ENCODE measurements at regions not wholly inside any gene's neighbourhood (a gene's known extent, or its start where the extent isn't known, plus 50 kb on each side); places are given as distances from the start of the nearest gene placed in this dataset.

DNA sequence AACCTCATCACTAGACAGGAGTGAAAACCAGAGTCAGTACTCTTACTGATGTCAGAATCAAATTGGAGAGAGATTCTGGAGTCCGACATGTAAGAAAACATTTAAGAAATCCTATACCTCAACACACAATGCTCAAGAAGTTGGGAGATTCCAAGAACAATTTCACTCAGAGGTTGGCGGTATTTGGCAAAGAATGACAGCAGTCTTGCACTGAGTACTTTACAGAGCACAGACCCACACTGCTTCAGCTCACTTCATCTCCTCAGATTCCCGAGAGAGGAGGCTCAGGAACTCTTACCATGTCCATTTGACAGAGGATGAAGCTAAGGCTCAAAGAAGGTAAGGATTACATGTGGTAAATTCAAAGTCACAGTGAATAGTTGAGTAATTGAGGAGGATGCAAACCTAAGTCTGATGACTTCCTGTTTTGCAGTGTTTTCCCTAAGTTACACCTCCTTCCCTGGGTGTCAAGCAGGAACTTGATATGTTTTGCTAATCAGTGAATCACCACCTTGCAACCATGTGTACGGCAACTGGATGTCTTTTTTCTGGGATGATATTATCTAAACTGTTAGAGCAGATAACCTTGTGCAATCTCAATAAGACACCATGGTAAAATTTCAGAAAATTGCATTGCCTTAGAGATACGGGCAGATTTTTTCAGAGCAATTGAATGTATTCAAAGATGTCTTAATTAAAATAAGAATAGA is 61.3 kb upstream of the MME start:
- TF ChIP-seq, protein P1, sequence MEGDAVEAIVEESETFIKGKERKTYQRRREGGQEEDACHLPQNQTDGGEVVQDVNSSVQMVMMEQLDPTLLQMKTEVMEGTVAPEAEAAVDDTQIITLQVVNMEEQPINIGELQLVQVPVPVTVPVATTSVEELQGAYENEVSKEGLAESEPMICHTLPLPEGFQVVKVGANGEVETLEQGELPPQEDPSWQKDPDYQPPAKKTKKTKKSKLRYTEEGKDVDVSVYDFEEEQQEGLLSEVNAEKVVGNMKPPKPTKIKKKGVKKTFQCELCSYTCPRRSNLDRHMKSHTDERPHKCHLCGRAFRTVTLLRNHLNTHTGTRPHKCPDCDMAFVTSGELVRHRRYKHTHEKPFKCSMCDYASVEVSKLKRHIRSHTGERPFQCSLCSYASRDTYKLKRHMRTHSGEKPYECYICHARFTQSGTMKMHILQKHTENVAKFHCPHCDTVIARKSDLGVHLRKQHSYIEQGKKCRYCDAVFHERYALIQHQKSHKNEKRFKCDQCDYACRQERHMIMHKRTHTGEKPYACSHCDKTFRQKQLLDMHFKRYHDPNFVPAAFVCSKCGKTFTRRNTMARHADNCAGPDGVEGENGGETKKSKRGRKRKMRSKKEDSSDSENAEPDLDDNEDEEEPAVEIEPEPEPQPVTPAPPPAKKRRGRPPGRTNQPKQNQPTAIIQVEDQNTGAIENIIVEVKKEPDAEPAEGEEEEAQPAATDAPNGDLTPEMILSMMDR (IDR thresholded peaks at IDR 0.05) = no peak
- Mint-ChIP-seq H3K4me3 (no peak overlapping the region), H3K27me3 (no peaks in the 10 kb centered on the region), H3K4me1 (no peaks in the 10 kb centered on the region), H3K27ac (no peak overlapping the region), H3K9me3 (no peaks in the 10 kb centered on the region), H3K36me3 (ENCODE audit: low read depth) (no peaks in the 10 kb centered on the region)
- POLR2A ChIA-PET = no interaction called here
- intact Hi-C loops (cut with micrococcal nuclease) = no loop called here
- no peak for DNase-seq
- CTCF ChIA-PET = no interaction called here
- ATAC-seq (ENCODE audit: low read depth) = no peak

DNA sequence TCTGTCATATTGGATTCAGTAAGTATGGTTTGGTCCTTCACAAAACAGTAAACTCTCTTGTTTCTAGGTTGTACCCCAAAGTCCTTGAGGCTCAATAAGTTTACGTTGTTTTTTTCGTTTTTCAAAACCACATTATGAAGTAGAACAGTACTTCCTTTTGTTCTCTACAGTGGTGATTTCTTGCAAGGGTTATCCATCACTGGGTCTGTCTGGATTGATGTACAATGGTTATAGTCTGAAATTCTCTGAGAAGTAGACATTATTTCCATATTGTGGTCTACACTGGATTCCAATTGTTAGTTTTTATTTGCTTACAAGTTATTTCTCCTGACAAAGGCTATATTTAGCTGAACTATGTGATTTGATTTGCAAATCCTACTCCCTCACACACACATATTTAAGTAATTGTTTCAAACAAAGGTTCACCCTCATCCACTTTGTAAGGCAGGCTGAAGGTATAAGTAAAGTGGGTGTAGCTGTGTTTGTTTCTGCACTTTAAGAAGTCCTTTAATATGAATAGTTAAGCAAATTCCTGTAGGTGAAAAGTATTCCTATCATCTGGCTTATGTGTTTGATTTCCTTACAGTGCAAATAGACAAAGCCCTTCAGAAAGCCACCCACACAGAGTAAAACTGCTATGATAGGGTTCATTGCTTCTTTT is 64.2 kb upstream of the MME start:
- Mint-ChIP-seq H3K4me1 (no peaks in the 10 kb centered on the region), H3K27ac (no peak overlapping the region), H3K9me3 (no peaks in the 10 kb centered on the region), H3K36me3 (ENCODE audit: low read depth) (no peaks in the 10 kb centered on the region), H3K27me3 (no peaks in the 10 kb centered on the region), H3K4me3 (no peak overlapping the region)
- ATAC-seq (ENCODE audit: low read depth) (no peak), DNase-seq (no peak)
- CTCF ChIA-PET = no interaction called here
- intact Hi-C loops (cut with micrococcal nuclease) = no loop called here
- TF ChIP-seq, protein P1 (IDR thresholded peaks at IDR 0.05) = no peak
- POLR2A ChIA-PET = no interaction called here

DNA sequence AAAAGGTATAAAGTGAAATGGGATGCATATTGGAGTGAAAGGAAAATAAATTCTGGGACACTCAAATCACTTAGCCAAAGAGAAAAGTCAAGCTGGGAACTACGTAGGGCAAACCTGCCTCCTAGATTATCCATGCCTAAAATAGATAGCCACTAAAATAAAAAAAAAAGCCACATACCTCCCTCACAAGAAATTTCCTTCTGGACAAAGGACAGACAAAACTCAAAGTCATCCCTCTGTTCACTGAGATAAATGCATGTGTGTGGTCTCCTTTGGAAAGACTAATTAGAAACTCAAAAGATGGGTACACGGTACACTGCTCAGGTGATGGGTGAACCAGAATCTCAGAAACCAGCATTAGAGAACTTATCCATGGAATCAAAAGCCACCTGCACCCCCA is 65.2 kb upstream of the MME start:
- POLR2A ChIA-PET = no interaction called here
- H3K27ac Mint-ChIP-seq = no peak overlapping the region
- TF ChIP-seq, protein P1 (IDR thresholded peaks at IDR 0.05) = no peak

DNA sequence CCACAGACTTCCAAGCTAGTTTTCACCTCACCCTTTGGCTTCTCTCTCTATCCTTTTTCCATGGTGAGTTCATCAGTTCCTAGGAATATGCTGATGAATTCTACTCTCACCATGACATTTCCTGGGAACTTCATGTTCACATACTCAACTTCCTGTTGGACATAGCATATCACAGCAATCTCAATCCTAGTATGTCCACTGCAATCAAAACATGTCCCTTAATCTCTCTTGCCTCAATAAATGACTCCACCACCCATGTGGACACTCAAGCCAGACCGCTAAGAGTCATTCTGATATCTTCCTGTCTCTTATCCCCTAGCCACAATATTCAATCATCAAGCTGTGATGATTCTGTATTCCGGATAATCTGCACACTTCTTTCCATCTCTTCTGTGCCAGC is 66.7 kb upstream of the MME start:
- intact Hi-C loops (cut with micrococcal nuclease) = no loop called here

More for the DNA sequence above, 65.2 kb upstream of the MME start:
- Mint-ChIP-seq H3K4me3 (no peak overlapping the region), H3K27me3 (no peaks in the 10 kb centered on the region), H3K36me3 (ENCODE audit: low read depth) (no peaks in the 10 kb centered on the region), H3K9me3 (no peaks in the 10 kb centered on the region), H3K4me1 (no peaks in the 10 kb centered on the region)
- ATAC-seq (ENCODE audit: low read depth) (no peak), DNase-seq (no peak)
- intact Hi-C loops (cut with micrococcal nuclease) = no loop called here
- CTCF ChIA-PET = no interaction called here

DNA sequence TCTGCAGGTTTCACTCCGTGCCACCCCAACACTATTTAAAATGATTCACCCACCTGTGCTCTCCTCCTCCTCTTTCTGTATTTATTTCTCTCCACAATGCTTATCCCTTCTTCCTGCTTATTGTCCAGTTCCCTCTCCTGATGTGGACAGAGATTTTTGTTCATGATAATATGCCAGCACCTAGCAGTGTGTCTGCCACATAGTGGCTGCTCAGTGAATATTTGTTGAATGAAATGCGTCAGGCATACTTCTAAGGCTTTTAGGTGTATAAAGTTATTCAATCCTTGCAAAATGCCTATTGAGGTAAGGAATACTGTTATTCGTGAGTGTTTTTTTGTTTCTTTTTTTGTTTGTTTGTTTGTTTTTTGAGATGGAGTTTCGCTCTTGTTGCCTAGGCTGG is 67.5 kb upstream of the MME start:
- H3K4me3 Mint-ChIP-seq = no peak overlapping the region
- H3K9me3 Mint-ChIP-seq = no peaks in the 10 kb centered on the region
- DNase-seq (no peak), ATAC-seq (ENCODE audit: low read depth) (no peak)
- CTCF ChIA-PET = no interaction called here
- no peak overlapping the region for H3K27ac Mint-ChIP-seq
- H3K4me1 Mint-ChIP-seq = no peaks in the 10 kb centered on the region
- intact Hi-C loops (cut with micrococcal nuclease) = no loop called here
- H3K36me3 Mint-ChIP-seq (ENCODE audit: low read depth) = no peaks in the 10 kb centered on the region
- POLR2A ChIA-PET = no interaction called here
- TF ChIP-seq, protein P1 (IDR thresholded peaks at IDR 0.05) = no peak
- H3K27me3 Mint-ChIP-seq = no peaks in the 10 kb centered on the region

More for the DNA sequence above, 66.7 kb upstream of the MME start:
- TF ChIP-seq, protein P1 (IDR thresholded peaks at IDR 0.05) = no peak
- no peak overlapping the region for H3K4me3 Mint-ChIP-seq
- H3K27me3 Mint-ChIP-seq = no peaks in the 10 kb centered on the region
- CTCF ChIA-PET = no interaction called here
- POLR2A ChIA-PET = no interaction called here
- ATAC-seq (ENCODE audit: low read depth) (no peak), DNase-seq (no peak)
- H3K9me3 Mint-ChIP-seq = no peaks in the 10 kb centered on the region
- H3K27ac Mint-ChIP-seq = no peak overlapping the region
- H3K36me3 Mint-ChIP-seq (ENCODE audit: low read depth) = no peaks in the 10 kb centered on the region
- H3K4me1 Mint-ChIP-seq = no peaks in the 10 kb centered on the region

Data from activated B cell treated with CpG ODN at 0.5 μM for 24 hours (primary cell).